PC-3 (cell line): ENCODE measurements at regions not wholly inside any gene's neighbourhood (a gene's known extent, or its start where the extent isn't known, plus 50 kb on each side); places are given as distances from the start of the nearest gene placed in this dataset.

Source experiments
- EZH2 ChIP-seq: fragments of 300-600 bp; sonication (generic); IDR thresholded peaks from one replicate; pipeline ENCODE4 v1.6.1; 2017; ENCODE audit warnings: antibody characterized with exemption, mild to moderate bottlenecking, low read length; ENCODE audit not compliant: unreplicated experiment
- EZH2phosphoT487 ChIP-seq: fragments of 300-600 bp; sonication (generic); IDR thresholded peaks from 2 replicates; pipeline ENCODE4 v1.6.1; 2018; ENCODE audit warnings: mild to moderate bottlenecking, antibody characterized with exemption, low read length, borderline replicate concordance
- TF ChIP-seq, protein P1 (sequence below): fragments of 300-600 bp; sonication (generic); conservative IDR thresholded peaks from 2 replicates; pipeline ENCODE4 v1.5.1; 2017; ENCODE audit warnings: antibody characterized with exemption, low read depth, mild to moderate bottlenecking, low read length

DNA sequence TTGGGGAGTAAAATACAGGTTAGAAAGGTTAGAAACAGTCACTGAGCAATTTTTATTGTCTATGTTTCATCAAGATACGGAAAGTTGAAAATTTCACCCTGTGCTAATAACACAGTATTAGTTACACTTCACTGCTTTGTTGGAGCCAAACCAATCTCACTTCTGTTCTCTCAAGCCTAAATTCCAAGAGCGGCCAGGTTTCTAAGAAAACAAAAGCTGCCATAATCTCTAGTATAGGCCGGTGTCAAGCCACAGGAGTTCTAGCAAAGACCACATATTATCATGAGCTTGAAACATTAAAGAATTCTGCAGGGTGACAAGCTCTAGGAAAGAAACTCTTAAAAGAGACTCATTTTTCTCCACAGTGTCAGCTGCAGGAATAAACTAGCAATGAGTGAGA is 128.7 kb downstream of the TXNL1 start:
- TF ChIP-seq, protein P1, sequence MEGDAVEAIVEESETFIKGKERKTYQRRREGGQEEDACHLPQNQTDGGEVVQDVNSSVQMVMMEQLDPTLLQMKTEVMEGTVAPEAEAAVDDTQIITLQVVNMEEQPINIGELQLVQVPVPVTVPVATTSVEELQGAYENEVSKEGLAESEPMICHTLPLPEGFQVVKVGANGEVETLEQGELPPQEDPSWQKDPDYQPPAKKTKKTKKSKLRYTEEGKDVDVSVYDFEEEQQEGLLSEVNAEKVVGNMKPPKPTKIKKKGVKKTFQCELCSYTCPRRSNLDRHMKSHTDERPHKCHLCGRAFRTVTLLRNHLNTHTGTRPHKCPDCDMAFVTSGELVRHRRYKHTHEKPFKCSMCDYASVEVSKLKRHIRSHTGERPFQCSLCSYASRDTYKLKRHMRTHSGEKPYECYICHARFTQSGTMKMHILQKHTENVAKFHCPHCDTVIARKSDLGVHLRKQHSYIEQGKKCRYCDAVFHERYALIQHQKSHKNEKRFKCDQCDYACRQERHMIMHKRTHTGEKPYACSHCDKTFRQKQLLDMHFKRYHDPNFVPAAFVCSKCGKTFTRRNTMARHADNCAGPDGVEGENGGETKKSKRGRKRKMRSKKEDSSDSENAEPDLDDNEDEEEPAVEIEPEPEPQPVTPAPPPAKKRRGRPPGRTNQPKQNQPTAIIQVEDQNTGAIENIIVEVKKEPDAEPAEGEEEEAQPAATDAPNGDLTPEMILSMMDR, result no peak
- TF ChIP-seq EZH2phosphoT487, result no peak
- TF ChIP-seq EZH2, result no peak
